ENCODE measurements at regions not wholly inside any gene's neighbourhood (a gene's known extent, or its start where the extent isn't known, plus 50 kb on each side); places are given as distances from the start of the nearest gene placed in this dataset.

DNA sequence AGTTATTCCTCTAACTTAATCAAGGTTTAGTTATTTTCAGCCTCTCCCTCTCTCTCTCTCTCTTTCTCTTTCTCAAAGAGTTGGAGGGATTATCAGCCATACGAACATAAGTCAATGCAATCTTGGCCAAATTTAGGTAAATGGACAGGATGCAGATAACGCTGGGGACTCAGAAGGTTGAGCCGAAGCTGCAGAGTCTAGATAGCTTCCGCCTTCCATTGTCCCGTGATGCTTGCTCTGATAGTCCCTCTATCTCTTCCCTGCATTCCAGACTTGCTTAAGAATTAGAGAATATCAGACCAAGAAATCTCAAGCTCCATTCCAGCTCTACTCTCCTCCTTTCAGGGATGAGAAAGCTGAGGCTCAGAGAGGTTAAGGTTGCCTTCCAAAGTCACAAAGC lies 502.8 kb upstream of the TNP1 start:
- TF ChIP-seq, protein P1, sequence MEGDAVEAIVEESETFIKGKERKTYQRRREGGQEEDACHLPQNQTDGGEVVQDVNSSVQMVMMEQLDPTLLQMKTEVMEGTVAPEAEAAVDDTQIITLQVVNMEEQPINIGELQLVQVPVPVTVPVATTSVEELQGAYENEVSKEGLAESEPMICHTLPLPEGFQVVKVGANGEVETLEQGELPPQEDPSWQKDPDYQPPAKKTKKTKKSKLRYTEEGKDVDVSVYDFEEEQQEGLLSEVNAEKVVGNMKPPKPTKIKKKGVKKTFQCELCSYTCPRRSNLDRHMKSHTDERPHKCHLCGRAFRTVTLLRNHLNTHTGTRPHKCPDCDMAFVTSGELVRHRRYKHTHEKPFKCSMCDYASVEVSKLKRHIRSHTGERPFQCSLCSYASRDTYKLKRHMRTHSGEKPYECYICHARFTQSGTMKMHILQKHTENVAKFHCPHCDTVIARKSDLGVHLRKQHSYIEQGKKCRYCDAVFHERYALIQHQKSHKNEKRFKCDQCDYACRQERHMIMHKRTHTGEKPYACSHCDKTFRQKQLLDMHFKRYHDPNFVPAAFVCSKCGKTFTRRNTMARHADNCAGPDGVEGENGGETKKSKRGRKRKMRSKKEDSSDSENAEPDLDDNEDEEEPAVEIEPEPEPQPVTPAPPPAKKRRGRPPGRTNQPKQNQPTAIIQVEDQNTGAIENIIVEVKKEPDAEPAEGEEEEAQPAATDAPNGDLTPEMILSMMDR (conservative IDR thresholded peaks at IDR 0.05; ENCODE audit: low read length) = no peak
- TF ChIP-seq EZH2phosphoT487 (IDR thresholded peaks at IDR 0.05; ENCODE audit: borderline replicate concordance, low read depth, low read length) = no peak
